Hepatocyte (in vitro differentiated cells): ENCODE measurements at regions not wholly inside any gene's neighbourhood (a gene's known extent, or its start where the extent isn't known, plus 50 kb on each side); places are given as distances from the start of the nearest gene placed in this dataset.
"Not testable (repeated sequence)": the region's sequence is repeated elsewhere in the genome, so short reads cannot be mapped to it uniquely, and the experiment has no call there.

ENCODE experiments used
- DNase-seq: peaks from one replicate; pipeline ENCODE4 v3.0.0-alpha.2; 2016; ENCODE audit warnings: low spot score
- H2AFZ ChIP-seq: fragments of 200-600 bp; sonication (generic); 2 replicates; pipeline ENCODE4 v1.6.0; 2016; ENCODE audit warnings: antibody characterized with exemption, mild to moderate bottlenecking
- H3K27ac ChIP-seq: fragments of 200-600 bp; sonication (generic); 2 replicates; pipeline ENCODE4 v1.5.1; 2016; ENCODE audit warnings: mild to moderate bottlenecking
- H3K27me3 ChIP-seq: fragments of 200-600 bp; sonication (generic); 2 replicates; pipeline ENCODE4 v1.6.1; 2016
- H3K36me3 ChIP-seq: fragments of 200-600 bp; sonication (generic); replicated peaks from 2 replicates; pipeline ENCODE4 v1.5.1; 2016; ENCODE audit warnings: low read depth; ENCODE audit not compliant: insufficient read depth
- H3K4me1 ChIP-seq: fragments of 200-600 bp; sonication (generic); 2 replicates; pipeline ENCODE4 v1.5.1; 2016; ENCODE audit warnings: mild to moderate bottlenecking, moderate library complexity; ENCODE audit not compliant: insufficient read depth
- H3K4me2 ChIP-seq: fragments of 200-600 bp; sonication (generic); 2 replicates; pipeline ENCODE4 v1.6.0; 2016
- H3K4me3 ChIP-seq: fragments of 200-600 bp; sonication (generic); 2 replicates; pipeline ENCODE4 v1.5.1; 2016; ENCODE audit warnings: mild to moderate bottlenecking
- H3K79me2 ChIP-seq: fragments of 200-600 bp; sonication (generic); 2 replicates; pipeline ENCODE4 v1.6.0; 2017; ENCODE audit warnings: mild to moderate bottlenecking
- H3K9me2 ChIP-seq: fragments of 200-600 bp; sonication (generic); replicated peaks from 2 replicates; pipeline ENCODE4 v1.6.0; 2017; ENCODE audit warnings: mild to moderate bottlenecking; ENCODE audit not compliant: insufficient read depth
- H3K9me3 ChIP-seq: fragments of 200-600 bp; sonication (generic); 2 replicates; pipeline ENCODE4 v1.5.1; 2016; ENCODE audit warnings: low read depth, mild to moderate bottlenecking
- H4K20me1 ChIP-seq: fragments of 200-600 bp; sonication (generic); 2 replicates; pipeline ENCODE4 v1.6.0; 2016; ENCODE audit warnings: mild to moderate bottlenecking; ENCODE audit not compliant: insufficient read depth, poor library complexity, severe bottlenecking
- WGBS: methylation state at CpG from one replicate; pipeline ENCODE4 v1.1.6; 2016; ENCODE audit warnings: low lambda C conversion rate; ENCODE audit errors: missing lambda C conversion rate; 5-methylcytosine and 5-hydroxymethylcytosine counted together

DNA sequence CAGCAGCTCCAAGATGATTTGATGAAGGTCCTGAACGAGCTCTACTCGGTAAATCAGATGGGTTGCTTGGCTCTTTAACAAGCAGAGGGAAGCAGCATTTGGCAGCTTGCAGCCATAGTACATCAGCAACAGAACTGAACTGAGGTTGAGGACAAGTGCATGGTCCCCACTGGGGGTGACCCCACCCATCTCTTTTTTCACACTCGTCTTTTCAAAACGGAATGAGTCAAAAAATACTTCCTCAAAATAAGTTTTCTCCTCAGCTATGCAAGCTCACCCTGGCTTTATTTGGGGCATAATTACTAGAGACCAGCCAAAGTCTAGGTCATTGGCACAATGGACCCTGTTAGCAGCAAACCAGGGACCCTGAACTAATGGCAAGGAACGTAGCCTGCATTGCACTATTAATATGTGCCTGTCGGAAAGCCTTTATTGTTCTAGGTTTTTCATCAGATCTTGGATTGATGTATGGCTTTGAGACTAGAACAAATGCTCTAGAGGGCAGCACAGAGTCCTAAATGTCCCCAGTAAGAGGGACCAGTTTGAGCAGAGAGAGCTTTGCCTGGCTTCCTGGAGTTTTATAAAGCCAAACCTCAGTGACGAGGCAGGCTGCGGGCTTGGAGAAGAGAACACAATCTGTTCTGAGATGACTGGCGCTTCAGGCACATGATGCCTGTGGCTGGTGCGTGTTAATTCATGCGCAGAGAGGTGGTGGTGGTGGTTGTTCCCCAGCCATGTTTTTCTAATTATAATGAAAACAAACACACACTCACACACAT lies 86.1 kb upstream of the IKBKE start:
- H3K4me1 ChIP-seq = not testable (repeated sequence)

DNA sequence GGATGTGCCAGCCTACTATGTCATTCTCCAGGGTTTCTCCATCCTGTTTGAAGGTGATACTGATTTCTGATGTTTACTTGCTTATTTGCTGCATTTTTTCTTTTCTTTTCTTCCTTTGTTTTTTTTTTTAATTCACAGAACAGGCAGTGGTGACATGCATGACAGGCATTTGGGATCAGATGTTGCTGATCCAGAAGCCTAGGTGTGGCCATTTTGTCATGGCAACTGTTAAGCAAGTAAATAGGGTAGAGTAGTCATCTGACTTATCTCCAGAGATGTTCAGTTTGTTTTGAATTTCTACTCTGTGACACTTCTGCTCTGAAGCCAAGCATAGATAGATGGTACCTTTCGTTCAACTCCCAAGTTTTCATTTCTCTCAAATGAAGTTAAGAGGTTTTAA lies 85.4 kb upstream of the IKBKE start:
- not testable (repeated sequence) for H2AFZ ChIP-seq, H3K36me3 ChIP-seq, H3K4me1 ChIP-seq, DNase-seq, H3K9me2 ChIP-seq, H3K79me2 ChIP-seq, H3K9me3 ChIP-seq, H4K20me1 ChIP-seq, H3K27me3 ChIP-seq, H3K4me3 ChIP-seq, H3K27ac ChIP-seq, H3K4me2 ChIP-seq
- WGBS = 100% methylated on average over 1 of the region's 1 CpG

More for the DNA sequence above, 86.1 kb upstream of the IKBKE start:
- not testable (repeated sequence) for H3K4me2 ChIP-seq, H3K9me2 ChIP-seq, H3K9me3 ChIP-seq, H3K36me3 ChIP-seq, H3K79me2 ChIP-seq, H3K27me3 ChIP-seq, DNase-seq, H3K4me3 ChIP-seq, H4K20me1 ChIP-seq, H2AFZ ChIP-seq, H3K27ac ChIP-seq
- 95% methylated on average over 5 of the region's 11 CpGs for WGBS

DNA sequence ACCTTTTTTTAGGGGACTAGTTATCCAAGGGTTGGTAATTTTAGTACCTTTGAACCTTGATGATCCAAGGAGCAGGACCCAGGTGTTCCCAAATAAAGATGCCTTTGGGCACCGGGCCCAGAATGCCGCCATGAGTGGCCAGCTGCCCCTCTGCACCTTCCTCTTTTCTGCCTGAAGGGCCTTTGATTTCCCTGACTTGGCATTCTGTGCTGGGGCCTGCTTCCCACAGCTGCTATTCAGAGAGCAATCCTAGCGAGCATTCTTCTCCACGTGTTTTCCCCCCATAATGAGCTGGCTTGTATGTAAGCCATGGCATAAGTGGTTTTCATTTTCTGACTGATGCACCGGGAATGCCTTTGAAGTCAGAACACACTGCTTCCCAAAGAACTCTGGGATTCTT lies 82.6 kb upstream of the IKBKE start:
- not testable (repeated sequence) for H3K4me1 ChIP-seq, H3K27me3 ChIP-seq, H3K4me3 ChIP-seq, DNase-seq, H3K79me2 ChIP-seq, H3K4me2 ChIP-seq, H4K20me1 ChIP-seq, H3K27ac ChIP-seq, H3K9me2 ChIP-seq, H2AFZ ChIP-seq, H3K9me3 ChIP-seq, H3K36me3 ChIP-seq
- WGBS = no CpG with 5 or more reads among the region's 5 CpGs

DNA sequence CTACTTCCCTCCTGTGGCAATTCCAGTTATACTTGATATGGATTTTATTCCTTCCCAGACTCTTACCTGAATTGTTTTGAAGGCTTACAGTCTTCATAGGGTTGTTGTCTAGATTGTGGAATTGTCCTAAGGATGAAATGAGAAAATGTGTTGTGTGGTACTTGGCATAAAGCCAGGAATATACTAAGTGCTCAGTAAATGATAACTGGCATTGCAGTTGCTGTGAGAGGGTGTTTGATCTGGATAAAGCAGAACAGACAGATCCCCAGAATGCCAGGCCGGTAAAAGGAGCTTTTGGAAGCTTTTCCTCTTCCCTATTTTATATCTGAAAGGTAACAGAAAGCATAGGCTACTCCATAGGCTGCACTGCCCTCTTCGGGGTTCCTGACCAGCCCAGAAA lies 78.4 kb upstream of the IKBKE start:
- not testable (repeated sequence) for H3K4me3 ChIP-seq, H3K36me3 ChIP-seq, H2AFZ ChIP-seq, H3K27me3 ChIP-seq, H3K9me3 ChIP-seq, H4K20me1 ChIP-seq, H3K4me2 ChIP-seq, H3K4me1 ChIP-seq, H3K79me2 ChIP-seq, DNase-seq, H3K9me2 ChIP-seq, H3K27ac ChIP-seq
- 82% methylated on average over 1 of the region's 2 CpGs for WGBS

DNA sequence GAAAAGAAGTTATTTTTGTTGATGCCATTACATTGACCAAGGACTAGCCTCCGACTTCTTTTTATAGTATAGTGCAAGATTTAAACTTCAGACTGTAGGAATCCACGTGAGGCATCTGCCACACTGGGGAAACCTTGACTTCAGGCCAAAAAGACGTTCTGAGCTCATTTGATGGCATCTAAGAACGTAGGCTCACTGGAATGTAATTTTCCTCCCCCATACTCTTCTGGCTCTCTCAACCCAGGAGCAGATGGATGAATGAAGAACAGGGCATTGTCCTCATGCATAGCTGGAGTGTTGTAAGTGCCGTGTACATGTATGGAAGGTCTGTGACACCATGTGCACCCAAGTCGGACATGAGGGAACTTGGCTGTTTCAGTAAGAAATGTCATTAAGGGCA lies 72.8 kb upstream of the IKBKE start:
- not testable (repeated sequence) for H3K79me2 ChIP-seq, H3K27me3 ChIP-seq, H3K9me3 ChIP-seq, H3K4me3 ChIP-seq, H2AFZ ChIP-seq, H3K4me1 ChIP-seq, H3K9me2 ChIP-seq, H3K36me3 ChIP-seq, H3K4me2 ChIP-seq, H3K27ac ChIP-seq, H4K20me1 ChIP-seq, DNase-seq
- WGBS = 82% methylated on average over 3 of the region's 6 CpGs

DNA sequence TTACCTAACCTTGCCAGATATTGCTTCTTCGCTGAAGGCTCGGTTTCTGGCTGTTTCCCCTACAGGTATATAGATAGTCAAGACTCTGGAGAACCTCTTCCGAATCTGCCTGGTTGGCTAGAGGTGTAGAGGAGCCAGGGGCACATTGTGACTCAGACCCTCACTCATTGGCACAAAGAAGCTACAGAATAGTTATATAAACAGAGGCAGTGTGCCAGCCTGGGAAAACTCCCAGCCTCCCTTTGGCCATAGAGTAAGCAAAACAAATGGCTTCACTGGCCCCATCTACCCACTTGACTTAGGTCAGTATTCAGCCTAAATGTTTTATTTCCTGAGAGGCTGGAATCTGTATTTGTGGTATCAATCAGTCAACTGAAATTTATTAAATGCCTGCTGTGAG lies 72.0 kb upstream of the IKBKE start:
- not testable (repeated sequence) for H3K36me3 ChIP-seq, H3K9me3 ChIP-seq, H3K79me2 ChIP-seq, DNase-seq, H3K27ac ChIP-seq, H3K4me2 ChIP-seq, H3K9me2 ChIP-seq, H4K20me1 ChIP-seq, H2AFZ ChIP-seq, H3K4me1 ChIP-seq, H3K4me3 ChIP-seq, H3K27me3 ChIP-seq
- 96% methylated on average over 3 of the region's 3 CpGs for WGBS

DNA sequence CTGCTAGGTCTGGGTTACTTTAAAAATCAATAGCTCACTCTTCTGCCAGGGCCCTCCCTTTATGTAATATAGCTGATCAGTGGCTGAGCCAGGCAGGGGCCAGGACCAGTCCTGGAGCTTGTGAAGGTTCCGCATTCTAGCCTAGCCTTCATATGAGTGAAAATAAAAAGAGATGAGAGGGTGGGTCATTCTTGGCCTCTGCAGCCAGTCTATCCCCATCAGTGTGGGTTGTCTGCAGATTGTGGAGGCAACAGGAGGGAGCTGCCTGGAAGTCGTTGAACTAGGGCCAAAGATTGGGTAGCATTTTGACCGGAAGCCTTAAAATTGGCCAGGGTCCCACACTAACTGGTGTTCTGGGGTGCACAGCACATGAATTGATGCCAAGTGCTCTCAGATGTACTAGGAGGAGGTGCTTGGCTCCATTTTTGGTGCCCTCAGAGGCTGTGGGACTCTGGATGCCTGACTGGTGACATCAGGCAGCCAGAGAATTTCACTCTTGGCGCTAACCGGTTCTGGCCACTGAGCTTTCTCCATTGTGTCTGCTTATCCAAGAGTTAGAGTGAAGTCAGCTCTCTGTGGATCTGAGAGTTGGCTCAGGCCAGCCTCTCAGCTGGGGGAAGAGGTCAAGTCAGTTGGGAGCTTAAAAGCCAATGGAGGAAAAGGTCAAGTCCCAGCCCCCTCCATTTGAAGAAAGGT lies 66.5 kb upstream of the IKBKE start:
- H3K27ac ChIP-seq, H4K20me1 ChIP-seq: not testable (repeated sequence)

DNA sequence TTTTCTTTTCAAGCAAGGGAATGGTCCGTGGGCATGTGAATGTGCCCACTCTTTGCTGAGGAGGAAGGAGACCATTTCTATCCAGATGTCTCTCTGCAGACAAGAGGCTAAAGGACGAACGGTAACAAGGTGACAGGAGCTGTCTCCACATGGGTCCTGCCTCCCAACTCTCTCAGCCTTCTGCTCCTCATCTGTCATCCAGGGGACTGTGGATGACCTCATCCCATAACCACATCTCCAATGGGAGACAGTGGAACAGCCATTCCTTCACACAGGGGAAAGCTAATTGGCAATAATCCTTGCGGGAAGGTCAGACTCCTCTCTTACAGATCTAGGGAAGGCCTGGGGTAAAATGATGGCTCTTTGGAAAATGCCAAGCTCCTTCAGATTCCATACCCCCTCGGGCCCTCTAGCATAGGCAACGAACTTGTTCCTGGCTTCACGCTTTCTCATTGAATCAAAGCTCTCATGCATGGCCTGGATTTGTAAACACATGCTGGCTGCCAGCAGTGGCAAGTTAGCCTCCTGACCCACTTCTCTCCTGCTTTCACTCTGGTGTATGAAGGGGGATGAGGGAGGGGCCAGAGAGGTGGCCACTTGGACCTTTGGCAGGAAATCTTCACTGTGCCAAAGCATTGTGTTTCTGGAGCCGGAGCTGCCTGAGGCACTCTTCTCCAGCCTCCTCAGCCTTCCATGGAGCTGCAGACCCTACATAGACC lies 65.8 kb upstream of the IKBKE start:
- not testable (repeated sequence) for H3K4me2 ChIP-seq, H3K9me3 ChIP-seq, H3K9me2 ChIP-seq, H3K36me3 ChIP-seq, H2AFZ ChIP-seq, H3K27ac ChIP-seq, H3K4me1 ChIP-seq, H3K79me2 ChIP-seq, DNase-seq, H4K20me1 ChIP-seq, H3K27me3 ChIP-seq, H3K4me3 ChIP-seq
- 94% methylated on average over 5 of the region's 8 CpGs for WGBS

More for the DNA sequence above, 66.5 kb upstream of the IKBKE start:
- H3K36me3 ChIP-seq, H3K27me3 ChIP-seq, H3K4me2 ChIP-seq, H3K4me1 ChIP-seq, DNase-seq, H3K9me3 ChIP-seq, H3K4me3 ChIP-seq, H3K9me2 ChIP-seq, H3K79me2 ChIP-seq, H2AFZ ChIP-seq: not testable (repeated sequence)
- WGBS = 100% methylated on average over 1 of the region's 5 CpGs

DNA sequence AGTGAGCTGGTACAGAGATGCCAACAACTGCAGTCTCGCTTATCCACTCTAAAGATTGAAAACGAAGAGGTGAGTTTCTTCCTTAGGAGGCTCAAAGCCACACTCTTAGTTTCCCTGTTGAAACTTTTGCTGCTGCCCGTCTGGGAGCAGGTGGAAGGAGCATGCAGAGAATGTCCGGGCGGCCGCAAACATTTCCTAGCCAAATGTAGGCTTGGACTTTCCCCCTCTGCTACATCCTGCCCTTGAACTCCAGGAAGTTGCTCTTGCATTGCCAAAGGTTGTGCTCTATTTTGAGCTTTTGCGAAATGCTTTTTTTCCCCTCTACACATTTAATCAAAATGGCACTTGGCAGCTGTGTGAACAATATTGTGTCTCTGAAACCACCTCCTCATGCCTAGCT lies 65.0 kb upstream of the IKBKE start:
- H3K9me2 ChIP-seq, H3K9me3 ChIP-seq, H3K27me3 ChIP-seq, H2AFZ ChIP-seq, H3K4me2 ChIP-seq, H3K4me1 ChIP-seq, H3K4me3 ChIP-seq, H3K27ac ChIP-seq, DNase-seq, H3K79me2 ChIP-seq, H4K20me1 ChIP-seq, H3K36me3 ChIP-seq: not testable (repeated sequence)
- WGBS = no CpG with 5 or more reads among the region's 7 CpGs
